Stimulated activated CD4-positive, alpha-beta T cell treated with anti-CD3 and anti-CD28 coated beads, Interleukin-2, amount 100 ng/mL, for 24 hours (primary cell): ENCODE measurements at regions not wholly inside any gene's neighbourhood (a gene's known extent, or its start where the extent isn't known, plus 50 kb on each side); places are given as distances from the start of the nearest gene placed in this dataset.

Source experiments
- DNase-seq, 2 donors: peaks; one replicate each; pipeline ENCODE4 v3.0.0-alpha.2; 2020

DNA sequence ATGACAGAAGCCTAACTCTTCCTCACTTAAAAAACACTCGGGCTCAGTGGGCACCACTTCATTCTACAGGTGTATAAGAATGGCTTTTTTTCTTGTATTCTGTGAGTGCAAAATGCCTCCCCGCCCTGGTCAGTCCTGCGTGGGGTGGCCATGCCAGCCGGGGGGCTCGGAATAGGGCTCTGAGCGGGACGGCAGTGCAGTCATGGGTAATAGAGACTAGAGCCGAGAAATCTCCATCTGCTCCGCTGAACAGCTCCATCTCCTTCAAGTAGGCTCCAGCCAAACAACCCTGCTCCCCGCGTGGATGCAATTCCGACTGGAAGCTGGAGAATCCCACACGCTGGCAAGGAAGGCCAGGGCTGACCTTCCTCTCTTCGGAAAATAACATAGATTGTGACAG, 317.0 kb upstream of the IRX4 start:
- DNase-seq: peak in 1 of 2 donors; percentile 0

DNA sequence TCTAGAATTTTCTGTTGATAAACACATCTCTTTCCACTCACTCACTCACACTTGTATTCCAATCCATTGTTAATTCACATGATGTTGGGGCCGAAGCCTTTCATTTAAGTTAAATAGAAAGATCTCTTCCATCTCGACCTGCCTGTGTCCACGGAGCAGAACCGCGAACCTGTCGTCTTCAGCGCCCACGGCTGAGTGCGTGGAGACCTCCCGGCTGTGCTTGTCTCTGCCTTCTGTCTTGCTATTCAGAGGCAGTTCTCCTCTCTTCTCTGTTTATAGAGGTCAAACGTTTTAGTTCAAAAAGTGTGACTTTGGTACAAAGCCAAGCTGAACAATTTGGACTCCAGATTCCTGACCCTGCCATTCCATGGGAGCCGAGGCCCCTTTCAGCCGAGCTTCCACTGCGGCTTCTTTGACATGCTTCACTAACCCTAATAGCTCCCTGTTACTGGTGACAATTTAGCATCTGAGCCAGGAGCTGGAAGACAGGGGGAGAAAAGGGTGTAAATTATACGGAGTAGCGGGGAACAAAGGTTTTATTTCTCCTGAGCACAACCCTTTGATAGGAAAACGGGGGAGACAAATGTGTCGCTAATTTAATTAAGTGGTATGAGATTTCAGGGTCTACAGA, 314.4 kb upstream of the IRX4 start:
- no peak for DNase-seq

DNA sequence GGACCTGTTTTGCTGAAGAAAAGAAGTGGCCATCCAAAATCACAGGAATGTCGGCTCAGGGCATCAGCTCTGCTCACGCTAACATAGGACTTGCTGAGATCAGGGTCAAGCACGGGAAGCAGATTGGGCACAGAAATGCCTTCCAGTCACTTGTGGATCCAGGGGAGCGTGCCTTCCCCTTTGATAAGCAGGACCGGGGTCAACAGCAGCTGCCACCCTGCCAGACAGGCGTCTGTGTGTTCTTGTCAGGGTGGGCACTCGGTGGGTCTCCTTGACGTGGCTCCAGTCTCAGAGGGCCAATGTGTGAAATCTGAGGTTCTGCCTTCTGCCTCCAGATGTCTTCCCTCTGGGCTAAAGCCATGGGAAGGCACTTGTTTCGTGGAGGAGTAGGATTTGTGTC, 313.7 kb upstream of the IRX4 start:
- no peak for DNase-seq

DNA sequence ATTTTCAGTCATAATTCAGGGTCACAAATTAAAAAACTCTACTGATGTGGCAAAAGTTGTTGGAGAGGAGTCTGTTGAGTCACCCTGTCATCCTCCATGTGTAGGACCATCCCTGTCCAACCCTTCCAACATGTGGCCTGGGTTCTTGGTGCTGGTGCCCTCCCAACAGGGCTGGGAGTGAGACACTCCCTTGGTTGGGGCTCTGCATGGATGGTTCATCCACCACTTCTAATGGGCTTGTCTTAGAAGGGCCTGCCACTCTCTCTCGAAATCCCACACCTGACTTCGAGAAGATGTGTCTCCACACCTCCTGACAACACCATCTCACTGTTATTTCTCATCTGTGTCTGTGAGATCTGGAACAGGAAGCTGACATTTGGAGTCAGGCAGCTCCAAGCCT, 312.2 kb upstream of the IRX4 start:
- DNase-seq: no peak

DNA sequence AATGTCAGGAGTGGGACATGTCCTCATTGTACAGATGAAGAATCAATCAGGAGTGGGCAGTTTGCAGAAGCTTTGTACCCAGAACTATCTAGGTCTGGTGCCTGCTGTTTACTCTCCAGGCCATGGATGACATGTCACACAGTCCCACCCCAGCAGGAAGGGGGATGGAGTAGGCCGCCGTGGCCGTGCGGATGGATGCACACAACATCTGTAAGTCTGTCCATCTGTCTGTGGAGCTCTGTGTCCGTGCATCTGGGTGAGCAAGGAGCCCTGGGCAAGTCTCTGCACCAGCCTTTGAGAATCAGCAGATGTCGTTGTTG, 311.5 kb upstream of the IRX4 start:
- DNase-seq: no peak

DNA sequence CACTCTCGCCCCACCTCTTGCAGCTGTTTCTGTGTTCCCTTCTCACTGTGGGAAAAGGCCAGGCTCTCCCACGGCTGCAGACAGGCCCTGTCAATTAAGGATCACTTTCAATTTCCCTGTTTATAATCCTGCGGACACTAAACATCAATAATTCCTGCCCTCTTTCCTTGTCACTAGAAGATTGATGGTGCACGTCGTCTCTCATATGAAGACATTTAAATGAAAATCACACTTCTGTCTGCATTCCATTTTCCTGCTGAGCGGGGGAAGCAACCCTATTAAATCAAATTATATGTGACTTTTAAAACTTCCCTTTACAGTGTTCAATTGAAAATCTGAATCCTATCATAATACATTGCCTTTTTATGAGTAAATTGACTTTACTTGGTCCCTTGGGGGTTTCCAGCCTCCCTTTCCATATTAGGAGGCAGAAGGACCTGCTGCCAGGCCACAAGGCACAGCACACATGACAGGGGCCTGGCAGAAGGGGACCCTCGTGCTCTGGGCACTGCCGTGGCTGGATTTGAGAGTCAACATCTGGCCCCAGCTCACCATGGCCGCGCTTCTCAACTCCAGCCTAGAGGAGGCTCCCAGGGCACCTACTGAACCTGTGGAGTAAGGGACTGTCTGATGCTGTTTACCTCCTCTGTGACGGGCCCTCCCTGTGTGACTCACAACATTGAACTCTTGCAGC, 311.0 kb upstream of the IRX4 start:
- DNase-seq: no peak

DNA sequence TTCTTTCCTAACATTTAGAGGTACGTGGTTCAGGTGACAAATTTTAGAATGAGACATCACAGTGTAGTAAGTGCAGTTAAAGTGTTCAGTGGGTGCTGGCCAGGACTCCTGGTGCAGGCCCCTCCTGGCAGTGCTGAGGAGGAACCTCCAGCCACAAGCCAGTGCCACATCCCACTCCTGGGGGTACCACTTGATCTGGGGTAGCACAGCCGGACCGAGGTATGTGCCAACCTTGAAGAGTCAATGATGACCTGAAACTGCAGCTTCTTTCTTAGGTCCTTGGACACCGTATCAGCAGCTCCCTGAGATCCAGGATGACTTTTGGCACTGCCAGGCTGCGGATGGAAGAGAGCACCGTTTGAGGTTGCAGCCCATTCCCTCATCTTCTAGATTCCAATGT, 310.4 kb upstream of the IRX4 start:
- no peak for DNase-seq

DNA sequence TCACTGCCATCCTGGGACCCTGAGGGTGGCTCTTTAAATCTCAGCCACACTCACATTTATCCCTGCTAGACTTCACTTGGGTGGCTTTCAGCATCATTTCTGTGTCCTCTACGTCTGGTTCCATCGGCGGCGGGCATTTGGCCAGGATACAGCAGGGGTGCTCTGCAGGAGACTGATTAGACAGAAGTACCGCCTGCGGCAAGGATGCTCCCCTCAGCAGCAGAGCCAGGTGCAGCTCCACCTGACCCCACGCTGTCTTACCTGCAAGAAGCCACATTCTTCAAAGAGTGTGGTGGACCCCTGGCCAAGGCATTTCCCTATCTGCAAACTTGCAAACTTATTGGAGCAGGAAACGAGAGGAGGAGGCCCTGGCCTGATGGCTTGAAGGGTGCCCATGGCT, 309.8 kb upstream of the IRX4 start:
- DNase-seq: no peak

DNA sequence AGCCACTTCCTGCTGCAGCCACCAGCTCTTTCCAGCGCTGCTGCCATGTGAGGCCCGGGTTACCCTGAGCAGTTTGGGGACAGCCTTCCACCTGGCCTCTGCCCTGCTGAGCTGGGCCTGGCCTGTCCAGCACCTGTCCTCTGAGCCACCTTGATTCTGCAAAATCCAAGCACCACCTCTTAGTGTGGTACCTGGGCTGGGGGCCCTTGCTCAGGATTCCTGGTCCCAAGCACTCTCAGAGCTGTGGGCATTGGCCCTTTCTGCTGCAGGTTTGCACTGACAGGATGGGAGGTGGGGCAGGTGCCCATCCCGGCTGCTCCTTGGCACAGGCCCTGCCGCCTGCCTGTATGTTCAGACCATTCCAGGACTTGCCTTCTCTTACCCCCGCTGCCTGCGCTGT, 309.2 kb upstream of the IRX4 start:
- no peak for DNase-seq

DNA sequence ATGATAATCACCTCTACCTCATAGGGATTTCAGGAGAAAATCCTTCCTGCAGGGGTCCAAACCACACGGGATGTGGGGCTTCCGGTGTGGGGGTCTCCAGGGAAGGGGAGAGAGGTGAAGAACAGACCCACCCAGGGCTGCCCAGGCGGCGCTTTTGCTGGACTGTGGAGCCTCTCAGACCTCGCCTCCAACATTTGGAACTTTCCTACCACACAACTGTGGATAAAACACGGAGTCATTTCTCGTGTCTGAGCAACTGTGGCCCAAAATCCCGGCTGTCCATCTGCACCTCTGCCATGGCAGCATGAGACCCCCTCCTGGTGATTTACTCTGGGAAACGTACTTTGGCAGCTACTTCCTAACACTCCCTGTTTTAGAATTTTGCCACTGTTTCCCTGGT, 307.8 kb upstream of the IRX4 start:
- DNase-seq: no peak

DNA sequence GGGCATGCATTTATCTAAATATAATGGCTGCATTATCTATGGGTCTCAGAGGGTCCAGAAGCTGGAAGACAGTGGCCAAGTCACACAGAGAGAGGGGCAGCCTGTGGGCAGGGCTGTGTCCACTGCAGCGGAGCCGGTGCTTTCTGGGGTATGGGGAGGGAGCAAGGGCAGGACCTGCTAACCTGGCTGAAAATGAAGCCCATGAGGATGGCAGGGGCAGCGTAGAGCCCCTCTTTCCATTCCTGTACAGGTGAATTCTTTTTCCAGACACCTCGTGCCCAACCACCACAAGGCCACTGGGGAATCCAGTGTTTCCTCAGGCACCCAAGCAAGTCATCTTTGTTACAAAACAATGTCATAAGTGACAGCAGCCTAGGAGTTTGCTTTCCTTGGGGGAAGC, 305.9 kb upstream of the IRX4 start:
- no peak for DNase-seq

DNA sequence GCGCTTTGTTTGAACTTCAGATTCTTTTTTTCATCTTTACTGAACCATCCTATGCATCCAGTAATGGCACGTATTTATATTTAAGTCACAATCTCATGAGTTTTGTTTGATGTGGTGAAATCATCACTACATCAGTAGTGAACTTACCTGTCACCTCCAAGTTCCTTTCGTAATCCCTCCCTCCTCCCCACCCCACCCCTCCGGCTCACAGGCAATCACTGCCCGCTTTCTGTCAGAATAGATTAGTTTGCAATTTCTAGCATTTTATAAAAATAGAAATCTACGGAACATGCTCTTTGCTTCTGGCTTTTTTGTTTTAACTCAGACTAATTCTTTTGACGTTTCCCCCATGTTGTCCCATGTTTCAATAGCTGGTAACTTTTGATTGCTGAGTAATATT, 305.4 kb upstream of the IRX4 start:
- DNase-seq: no peak

DNA sequence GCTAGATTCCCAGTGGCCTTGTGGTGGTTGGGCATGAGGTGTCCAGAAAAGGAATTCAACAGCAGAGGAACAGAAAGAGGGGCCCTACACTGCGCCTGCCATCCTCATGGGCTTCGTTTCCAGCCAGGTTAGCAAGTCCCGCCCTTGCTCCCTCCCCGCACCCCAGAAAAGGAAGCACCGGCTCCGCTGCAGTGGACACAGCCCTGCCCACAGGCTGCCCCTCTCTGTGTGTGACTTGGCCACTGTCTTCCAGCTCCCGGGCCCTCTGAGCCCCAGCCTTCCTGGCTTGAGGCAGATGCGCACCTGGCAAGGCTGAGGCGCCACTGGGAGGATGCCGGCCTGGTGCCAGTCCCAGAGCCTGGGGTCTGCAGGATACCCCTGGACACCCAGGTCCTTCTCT, 305.0 kb upstream of the IRX4 start:
- DNase-seq: no peak

DNA sequence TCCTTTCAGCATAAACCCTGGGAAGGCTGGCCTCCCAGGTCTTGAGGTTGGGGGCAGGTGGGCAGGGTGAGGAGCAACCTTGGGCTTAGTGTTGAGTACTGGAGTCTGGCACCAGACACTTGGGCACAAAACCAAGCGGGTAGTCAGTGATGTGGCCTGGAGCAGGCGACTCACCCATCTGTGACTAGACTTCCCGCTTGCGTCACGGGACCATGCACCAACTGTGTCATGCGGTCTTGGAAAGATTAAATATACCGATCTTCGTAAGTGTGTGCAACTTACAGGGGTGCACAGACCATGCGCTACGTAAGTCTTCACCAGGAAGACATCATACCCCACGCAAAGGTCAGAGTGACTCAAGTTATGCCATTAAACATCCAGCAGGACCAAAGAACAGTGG, 304.4 kb upstream of the IRX4 start:
- DNase-seq: no peak

DNA sequence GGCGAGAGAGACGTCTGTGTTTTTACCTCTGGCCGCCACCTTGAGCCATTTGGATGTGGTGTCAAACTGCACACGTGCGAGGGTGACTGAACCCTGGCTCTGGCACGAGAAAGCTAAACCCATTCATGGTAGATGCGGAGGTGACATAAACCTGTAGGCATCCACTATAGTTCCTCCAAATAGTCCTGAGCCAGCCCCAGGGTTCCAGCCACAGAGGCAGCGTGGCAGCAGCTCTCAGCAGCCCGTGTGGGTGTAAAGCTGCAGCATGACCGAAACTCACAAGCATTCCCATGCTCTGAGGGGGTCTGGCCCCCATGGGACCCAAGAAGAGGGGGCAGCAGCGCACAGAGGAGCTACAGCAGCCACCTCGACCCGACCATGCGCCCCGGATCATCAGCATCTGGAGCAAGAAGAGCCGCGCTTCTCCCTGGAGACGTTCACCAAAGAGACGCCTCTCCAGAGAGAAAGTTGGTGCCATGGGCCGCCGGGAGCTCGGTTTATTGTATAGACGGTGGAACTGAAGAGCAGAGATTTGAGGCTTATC, 303.8 kb upstream of the IRX4 start:
- no peak for DNase-seq

DNA sequence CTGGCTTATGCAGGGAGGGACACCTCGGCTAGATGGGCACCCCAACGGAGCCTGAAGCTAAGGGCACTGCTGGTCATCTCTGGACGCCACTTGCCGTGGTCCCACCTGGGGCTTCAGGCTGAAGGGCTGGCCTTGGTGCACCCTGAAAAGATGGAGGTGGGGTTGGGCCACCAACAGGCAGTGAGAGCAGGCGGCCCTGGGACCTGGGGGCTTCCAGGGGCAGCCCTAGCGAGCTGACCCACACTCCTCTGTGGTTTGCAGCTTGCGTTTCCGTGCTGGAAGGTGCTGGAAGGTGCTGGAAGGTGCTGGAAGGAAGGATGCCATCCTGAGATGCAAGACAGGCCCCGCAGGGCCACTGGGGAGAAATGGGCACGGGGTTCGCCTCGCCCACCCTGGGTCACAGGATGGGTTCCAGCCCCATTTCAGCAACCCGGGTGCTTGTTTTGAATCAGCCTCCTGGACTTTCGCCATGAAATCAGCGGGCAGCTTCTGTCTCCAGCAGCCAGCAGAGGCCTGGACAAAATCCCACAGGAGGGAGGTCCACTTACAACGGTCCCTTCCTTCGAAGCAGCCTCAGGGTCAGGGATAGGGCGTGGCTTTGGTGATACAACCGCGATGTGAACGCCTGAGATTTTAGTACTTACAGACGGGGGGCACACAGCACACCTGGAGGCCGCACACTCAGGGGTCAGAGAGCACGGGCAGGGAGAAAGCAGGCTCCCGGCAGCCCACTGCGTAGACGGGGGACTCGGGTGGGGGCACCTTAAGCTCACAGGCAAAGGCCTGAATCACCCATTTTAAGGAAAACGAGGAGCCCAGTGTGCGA, 303.1 kb upstream of the IRX4 start:
- no peak for DNase-seq

DNA sequence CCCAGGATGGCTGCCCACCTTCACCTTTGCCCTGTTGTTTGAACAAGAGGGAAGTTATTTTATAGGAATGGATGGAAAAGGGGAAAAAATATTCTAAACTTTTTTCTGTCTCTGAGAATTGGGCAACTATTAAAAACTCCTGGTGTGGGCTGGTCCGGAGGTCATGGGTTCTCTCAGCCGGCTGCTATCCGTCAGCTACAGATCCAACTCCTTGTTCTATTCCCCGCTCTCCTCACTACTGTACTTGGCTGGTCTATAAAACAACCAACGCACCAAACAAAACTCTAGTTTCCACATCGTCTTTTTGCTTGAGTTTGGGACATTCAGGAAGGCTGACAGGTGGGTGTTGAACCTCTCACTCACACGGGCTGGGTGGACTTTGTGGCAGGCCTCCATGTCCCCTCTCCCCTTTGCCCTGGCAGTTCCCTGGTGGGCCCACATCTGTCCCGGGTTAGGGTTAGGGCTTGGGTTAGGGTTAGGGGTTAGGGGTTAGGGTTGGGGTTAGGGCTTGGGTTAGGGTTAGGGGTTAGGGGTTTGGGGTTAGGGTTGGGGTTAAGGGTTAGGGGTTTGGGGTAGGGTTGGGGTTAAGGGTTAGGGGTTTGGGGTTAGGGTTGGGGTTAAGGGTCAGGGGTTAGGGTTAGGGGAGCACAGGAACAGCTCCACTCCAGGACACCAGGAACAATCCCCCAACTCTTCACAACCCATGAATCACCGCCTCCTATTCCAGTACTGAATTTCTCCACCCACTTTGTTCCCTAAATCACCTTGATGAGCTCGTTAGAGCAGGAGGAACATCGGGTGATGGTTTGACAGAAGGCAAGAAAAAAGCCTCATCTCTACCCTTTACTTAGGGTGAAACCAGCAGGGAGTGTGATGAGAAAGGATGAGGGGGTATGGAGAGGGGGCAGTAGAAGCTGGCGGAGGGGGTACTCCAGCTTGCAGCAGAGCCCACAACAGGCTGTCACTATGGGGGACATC, 302.1 kb upstream of the IRX4 start:
- DNase-seq: no peak

DNA sequence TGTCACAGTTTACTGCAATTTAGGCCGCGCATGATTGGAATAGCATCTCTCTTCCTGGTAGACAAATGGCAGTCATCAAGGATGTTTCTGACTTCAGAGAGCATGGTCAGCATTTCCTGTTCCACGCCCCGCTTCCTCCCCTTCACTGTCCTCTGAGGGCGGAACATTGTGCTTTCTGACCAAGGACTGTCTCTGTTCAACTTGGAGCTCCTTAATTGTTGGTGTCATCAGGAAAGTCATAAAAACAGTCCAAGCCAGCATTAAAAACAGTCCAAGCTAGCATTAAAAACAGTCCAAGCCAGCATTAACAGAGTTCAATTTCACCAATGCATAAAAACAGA, 301.3 kb upstream of the IRX4 start:
- DNase-seq: no peak

DNA sequence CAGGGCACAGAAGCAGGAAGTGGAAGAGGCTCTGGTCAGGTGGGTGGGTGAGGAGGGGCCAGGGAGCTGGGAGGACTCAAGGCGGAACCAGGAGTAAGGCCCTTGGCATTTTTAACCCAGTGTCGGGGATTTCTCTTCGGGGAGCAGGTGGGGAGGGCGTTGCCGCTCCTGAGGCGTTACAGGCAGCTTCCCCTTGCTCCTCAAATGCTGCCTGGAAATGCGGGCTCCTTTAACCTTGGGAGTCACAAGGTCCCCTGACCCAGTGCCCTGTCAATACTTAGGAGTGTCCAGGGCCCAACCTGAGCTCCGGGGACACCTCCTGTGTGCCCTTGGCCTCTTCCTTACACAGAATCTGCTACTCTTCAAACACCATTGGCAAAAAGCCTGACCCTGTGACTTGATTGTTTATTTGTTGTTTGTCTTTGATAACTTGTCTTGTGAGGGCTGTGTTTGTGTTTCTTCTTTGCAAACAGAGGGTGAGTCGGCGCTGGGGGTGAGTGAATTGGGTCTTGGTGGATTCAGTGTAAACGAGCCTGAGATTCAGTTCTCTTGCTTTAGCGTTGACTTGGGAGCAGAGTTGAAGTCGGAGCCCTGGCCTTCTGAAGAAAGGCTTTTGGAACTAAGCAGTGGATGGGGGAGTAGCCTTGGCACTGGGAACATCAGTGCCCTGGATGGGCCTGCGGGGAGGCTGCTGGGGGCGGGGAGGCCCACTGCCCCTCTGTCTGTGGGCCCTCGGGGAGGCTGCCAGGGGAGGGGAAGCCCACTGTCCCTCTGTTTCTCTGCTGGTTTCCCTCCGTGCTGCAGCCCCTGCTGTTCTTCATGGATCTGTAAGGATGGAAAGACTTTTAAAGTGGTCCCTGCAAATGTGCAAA, 300.7 kb upstream of the IRX4 start:
- no peak for DNase-seq

DNA sequence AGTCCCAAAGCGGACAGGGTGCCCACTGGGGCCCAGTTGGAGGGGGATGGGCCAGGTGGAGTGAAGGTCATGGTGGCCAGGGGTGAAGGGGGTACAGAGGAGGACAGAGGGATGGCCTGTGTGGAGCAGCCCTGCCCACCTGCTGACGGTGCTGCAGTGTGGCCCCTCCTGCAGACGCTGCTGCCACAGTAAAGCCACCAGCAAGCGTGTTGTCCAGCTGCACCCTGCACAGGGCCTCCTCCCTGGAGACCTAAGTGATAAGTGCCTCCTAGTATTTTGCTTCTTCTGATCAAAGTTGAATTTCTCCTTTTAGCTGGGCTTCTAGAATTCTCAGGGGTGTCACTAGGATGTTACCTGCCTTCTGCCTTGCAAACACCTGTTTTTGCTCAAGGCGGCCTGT, 299.3 kb upstream of the IRX4 start:
- no peak for DNase-seq

DNA sequence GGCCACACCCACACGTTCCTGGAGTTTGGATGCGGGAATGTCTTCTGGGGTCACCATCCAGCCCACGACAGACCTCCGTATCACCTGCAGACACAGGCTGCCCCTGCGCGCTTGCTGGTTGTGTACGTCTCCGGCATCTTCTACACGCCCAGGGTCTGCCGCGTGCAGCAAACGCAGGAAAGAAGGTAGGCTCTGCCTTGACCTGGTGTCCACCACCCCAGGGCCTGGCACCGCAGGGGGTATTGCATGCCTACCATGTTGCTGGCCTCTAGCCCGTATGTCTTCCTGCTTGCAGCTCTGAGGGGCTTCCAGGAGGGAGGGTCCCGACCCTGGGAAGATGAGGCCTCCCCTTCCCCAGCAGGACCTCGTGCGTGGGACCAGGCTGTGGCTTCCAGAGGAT, 298.8 kb upstream of the IRX4 start:
- DNase-seq: no peak

DNA sequence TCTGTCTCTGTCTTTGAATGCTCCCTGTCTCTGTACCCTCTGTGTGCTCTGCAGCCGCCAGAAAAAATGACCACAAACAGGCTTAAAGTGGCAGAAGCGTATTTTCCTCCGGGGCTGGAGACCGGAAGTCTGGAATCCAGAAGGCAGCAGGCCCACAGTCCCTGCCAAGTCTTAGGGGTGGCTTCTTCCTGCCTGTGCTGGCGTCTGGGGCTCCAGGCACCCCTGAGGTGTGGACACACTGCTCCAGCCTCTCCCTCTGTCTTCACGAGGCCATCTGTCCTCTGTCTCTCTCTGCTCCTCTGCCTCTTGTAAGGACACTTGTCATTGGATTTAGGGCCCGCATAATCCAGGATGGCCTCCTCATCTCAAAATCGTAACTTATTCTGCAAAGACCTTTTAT, 298.4 kb upstream of the IRX4 start:
- DNase-seq: no peak
